IPS DF 4.7 (cell line): ENCODE measurements at regions not wholly inside any gene's neighbourhood (a gene's known extent, or its start where the extent isn't known, plus 50 kb on each side); places are given as distances from the start of the nearest gene placed in this dataset.

Experiments used
- DNase-seq: peaks from one replicate; pipeline ENCODE4 v3.0.0-alpha.2; 2013; ENCODE audit warnings: low spot score; ENCODE audit errors: extremely low read depth

GRCh38 chr13:68174893-68175292 lies 944.8 kb upstream of the PCDH9 start:
- DNase-seq: no peak

- no peak for DNase-seq
These were observed 943.0 kb upstream of the PCDH9 start for GRCh38 chr13:68173111-68173510.

- no peak for DNase-seq
These were observed 940.8 kb upstream of the PCDH9 start for GRCh38 chr13:68170961-68171360.

GRCh38 chr13:68168448-68168847 lies 938.3 kb upstream of the PCDH9 start:
- no peak for DNase-seq

- DNase-seq: no peak
These were observed 930.3 kb upstream of the PCDH9 start for GRCh38 chr13:68160466-68160865.

GRCh38 chr13:68152414-68152813 lies 922.3 kb upstream of the PCDH9 start:
- DNase-seq: no peak

GRCh38 chr13:68145852-68146251 lies 915.7 kb upstream of the PCDH9 start:
- no peak for DNase-seq

GRCh38 chr13:68128297-68128915 lies 898.3 kb upstream of the PCDH9 start:
- DNase-seq: no peak

- DNase-seq: no peak
These were observed 894.9 kb upstream of the PCDH9 start for GRCh38 chr13:68125087-68125480.

GRCh38 chr13:68124437-68125086 lies 894.4 kb upstream of the PCDH9 start:
- DNase-seq: no peak

GRCh38 chr13:68110178-68110768 lies 880.1 kb upstream of the PCDH9 start:
- no peak for DNase-seq

- no peak for DNase-seq
These were observed 877.5 kb upstream of the PCDH9 start for GRCh38 chr13:68107667-68108066.

- no peak for DNase-seq
These were observed 869.5 kb upstream of the PCDH9 start for GRCh38 chr13:68099631-68100030.

GRCh38 chr13:68081061-68081460 lies 850.9 kb upstream of the PCDH9 start:
- no peak for DNase-seq

GRCh38 chr13:68078874-68079273 lies 848.7 kb upstream of the PCDH9 start:
- no peak for DNase-seq

- no peak for DNase-seq
These were observed 848.3 kb upstream of the PCDH9 start for GRCh38 chr13:68078469-68078868.

- DNase-seq: no peak
These were observed 845.9 kb upstream of the PCDH9 start for GRCh38 chr13:68076046-68076445.

- DNase-seq: no peak
These were observed 836.9 kb upstream of the PCDH9 start for GRCh38 chr13:68066879-68067513.

- DNase-seq: no peak
These were observed 834.0 kb upstream of the PCDH9 start for GRCh38 chr13:68064001-68064770.

GRCh38 chr13:68063181-68063580 lies 833.0 kb upstream of the PCDH9 start:
- DNase-seq: no peak

GRCh38 chr13:68057836-68058235 lies 827.7 kb upstream of the PCDH9 start:
- DNase-seq: no peak
